Trophoblast cell (in vitro differentiated cells and primary cell): ENCODE measurements at regions not wholly inside any gene's neighbourhood (a gene's known extent, or its start where the extent isn't known, plus 50 kb on each side); places are given as distances from the start of the nearest gene placed in this dataset.

Source experiments
- DNase-seq, 2 donors: peaks; one replicate each; pipeline ENCODE4 v3.0.0-alpha.2; 2016
- H2AFZ ChIP-seq: 2 replicates; pipeline ENCODE4 v1.6.1; 2013; ENCODE audit warnings: low read length, moderate library complexity, mild to moderate bottlenecking; ENCODE audit not compliant: insufficient read depth, poor library complexity
- H2AK5ac ChIP-seq: 2 replicates; pipeline ENCODE4 v1.6.1; 2013; ENCODE audit warnings: mild to moderate bottlenecking, low read length
- H2BK120ac ChIP-seq: 2 replicates; pipeline ENCODE4 v1.6.1; 2013; ENCODE audit warnings: low read length, mild to moderate bottlenecking, moderate library complexity; ENCODE audit not compliant: insufficient read depth, poor library complexity
- H2BK12ac ChIP-seq: 2 replicates; pipeline ENCODE4 v1.6.1; 2013; ENCODE audit warnings: mild to moderate bottlenecking, low read length, moderate library complexity
- H2BK5ac ChIP-seq: 2 replicates; pipeline ENCODE4 v1.6.1; 2013; ENCODE audit warnings: low read length, low read depth, moderate library complexity, mild to moderate bottlenecking; ENCODE audit not compliant: poor library complexity
- H3K14ac ChIP-seq: 2 replicates; pipeline ENCODE4 v1.6.1; 2013; ENCODE audit warnings: mild to moderate bottlenecking, low read length
- H3K18ac ChIP-seq: 2 replicates; pipeline ENCODE4 v1.6.1; 2013; ENCODE audit warnings: mild to moderate bottlenecking, low read length
- H3K23ac ChIP-seq: 2 replicates; pipeline ENCODE4 v1.6.1; 2013; ENCODE audit warnings: low read length
- H3K27ac ChIP-seq: 2 replicates; pipeline ENCODE4 v1.5.1; 2013; ENCODE audit warnings: low read depth, mild to moderate bottlenecking, inconsistent platforms, low read length, moderate library complexity
- H3K27me3 ChIP-seq: 2 replicates; pipeline ENCODE4 v1.6.1; 2013; ENCODE audit warnings: inconsistent platforms, mild to moderate bottlenecking, low read length, moderate library complexity; ENCODE audit not compliant: insufficient read depth
- H3K36me3 ChIP-seq, 2 experiments: 1 replicate in 1 of 2; 2 replicates in 1 of 2; pipeline ENCODE4 v1.6.1; 2013; ENCODE audit warnings: low read length in 2 of 2, mild to moderate bottlenecking in 2 of 2, moderate library complexity in 1 of 2; ENCODE audit not compliant: insufficient read depth in 2 of 2, control insufficient read depth in 1 of 2
- H3K4ac ChIP-seq: 2 replicates; pipeline ENCODE4 v1.6.1; 2013; ENCODE audit warnings: low read depth, mild to moderate bottlenecking, low read length, moderate library complexity
- H3K4me1 ChIP-seq, 2 experiments: 1 replicate in 1 of 2; 2 replicates in 1 of 2; pipeline ENCODE4 v1.6.1; 2013; ENCODE audit warnings: low read length in 2 of 2, mild to moderate bottlenecking in 2 of 2, moderate library complexity in 1 of 2; ENCODE audit not compliant: insufficient read depth in 2 of 2, control insufficient read depth in 1 of 2
- H3K4me2 ChIP-seq: 2 replicates; pipeline ENCODE4 v1.6.1; 2013; ENCODE audit warnings: inconsistent platforms, mild to moderate bottlenecking, low read length, moderate library complexity
- H3K4me3 ChIP-seq: 2 replicates; pipeline ENCODE4 v1.5.1; 2013; ENCODE audit warnings: mild to moderate bottlenecking, low read depth, low read length, inconsistent platforms
- H3K79me1 ChIP-seq: one replicate; pipeline ENCODE4 v1.6.1; 2013; ENCODE audit warnings: low read length
- H3K79me2 ChIP-seq: 2 replicates; pipeline ENCODE4 v1.6.1; 2013; ENCODE audit warnings: low read length, mild to moderate bottlenecking; ENCODE audit not compliant: control insufficient read depth, insufficient read depth, poor library complexity
- H3K9ac ChIP-seq: 2 replicates; pipeline ENCODE4 v1.6.1; 2013; ENCODE audit warnings: mild to moderate bottlenecking, low read length
- H3K9me3 ChIP-seq: 2 replicates; pipeline ENCODE4 v1.6.1; 2013; ENCODE audit warnings: low read depth, mild to moderate bottlenecking, control low read depth, inconsistent platforms, low read length; ENCODE audit not compliant: insufficient read depth
- H4K12ac ChIP-seq: 2 replicates; pipeline ENCODE4 v1.6.1; 2013; ENCODE audit warnings: low read depth, mild to moderate bottlenecking, low read length, moderate library complexity
- H4K8ac ChIP-seq: 2 replicates; pipeline ENCODE4 v1.6.1; 2013; ENCODE audit warnings: low read depth, mild to moderate bottlenecking, low read length, moderate library complexity
- H4K91ac ChIP-seq: one replicate; pipeline ENCODE4 v1.6.1; 2013; ENCODE audit warnings: low read depth, mild to moderate bottlenecking, low read length, moderate library complexity
- WGBS: extraction: QIAGEN DNeasy Blood & Tissue Kit; methylation state at CpG from one replicate; pipeline ENCODE4 v1.1.7; 2013; ENCODE audit warnings: missing lambda C conversion rate; ENCODE audit not compliant: insufficient read length, insufficient coverage; ENCODE audit errors: extremely low coverage; 5-methylcytosine and 5-hydroxymethylcytosine counted together

GRCh38 chr2:19114126-19114525 lies 244.3 kb downstream of the OSR1 start:
- Histone ChIP-seq H3K23ac (no peak overlapping the region), H3K4me3 (no peak overlapping the region), H3K27me3 (no peaks in the 10 kb centered on the region), H3K18ac (no peak overlapping the region), H2AK5ac (no peak overlapping the region), H3K4me2 (no peak overlapping the region), H4K8ac (no peak overlapping the region), H4K12ac (no peak overlapping the region), H2BK5ac (no peak overlapping the region), H2AFZ (no peak overlapping the region), H3K9me3 (peaks cover 2% of the 10 kb centered on the region), H3K4ac (no peak overlapping the region), H4K91ac (no peak overlapping the region), H2BK120ac (no peak overlapping the region), H3K27ac (no peak overlapping the region), H3K79me1 (no peaks in the 10 kb centered on the region), H3K14ac (no peak overlapping the region), H3K36me3 (no peaks in the 10 kb centered on the region), H3K79me2 (no peaks in the 10 kb centered on the region), H3K9ac (no peak overlapping the region), H3K4me1 (no peaks in the 10 kb centered on the region), H2BK12ac (no peak overlapping the region)
- no peak for DNase-seq
- no CpG with 5 or more reads among the region's 1 CpG for WGBS

GRCh38 chr2:19111354-19111753 lies 247.1 kb downstream of the OSR1 start:
- no peak overlapping the region for H3K14ac ChIP-seq
- H4K8ac ChIP-seq: no peak overlapping the region
- H2BK120ac ChIP-seq: no peak overlapping the region
- no peak overlapping the region for H3K4me3 ChIP-seq
- no peak overlapping the region for H2BK5ac ChIP-seq
- H2BK12ac ChIP-seq: no peak overlapping the region
- no peaks in the 10 kb centered on the region for H3K36me3 ChIP-seq
- no peak overlapping the region for H4K12ac ChIP-seq
- H3K4me1 ChIP-seq: no peaks in the 10 kb centered on the region
- no peak overlapping the region for H3K27ac ChIP-seq
- no CpG with 5 or more reads among the region's 3 CpGs for WGBS
- H3K4me2 ChIP-seq: no peak overlapping the region
- H3K9ac ChIP-seq: no peak overlapping the region
- H3K79me2 ChIP-seq: no peaks in the 10 kb centered on the region
- no peak for DNase-seq
- no peak overlapping the region for H2AK5ac ChIP-seq
- H3K23ac ChIP-seq: no peak overlapping the region
- H3K18ac ChIP-seq: no peak overlapping the region
- no peak overlapping the region for H2AFZ ChIP-seq
- H4K91ac ChIP-seq: no peak overlapping the region
- H3K27me3 ChIP-seq: no peaks in the 10 kb centered on the region
- no peak overlapping the region for H3K4ac ChIP-seq
- no peaks in the 10 kb centered on the region for H3K79me1 ChIP-seq
- no peaks in the 10 kb centered on the region for H3K9me3 ChIP-seq

- no peak overlapping the region for H3K14ac ChIP-seq
- no peak overlapping the region for H3K4ac ChIP-seq
- H3K18ac ChIP-seq: no peak overlapping the region
- H4K91ac ChIP-seq: no peak overlapping the region
- no peak overlapping the region for H4K12ac ChIP-seq
- H2AFZ ChIP-seq: no peak overlapping the region
- H3K27ac ChIP-seq: no peak overlapping the region
- no peak overlapping the region for H4K8ac ChIP-seq
- no peak for DNase-seq
- H3K23ac ChIP-seq: no peak overlapping the region
- no peak overlapping the region for H2BK5ac ChIP-seq
- H3K9ac ChIP-seq: no peak overlapping the region
- no peak overlapping the region for H2BK120ac ChIP-seq
- no peaks in the 10 kb centered on the region for H3K79me2 ChIP-seq
- no peaks in the 10 kb centered on the region for H3K9me3 ChIP-seq
- H3K4me1 ChIP-seq: peaks cover 0 to under 1% of the 10 kb centered on the region in 2 experiments
- H3K4me2 ChIP-seq: no peak overlapping the region
- H3K4me3 ChIP-seq: no peak overlapping the region
- H3K79me1 ChIP-seq: no peaks in the 10 kb centered on the region
- no peak overlapping the region for H2BK12ac ChIP-seq
- no CpG with 5 or more reads among the region's 5 CpGs for WGBS
- H3K27me3 ChIP-seq: no peaks in the 10 kb centered on the region
- no peak overlapping the region for H2AK5ac ChIP-seq
- H3K36me3 ChIP-seq: no peaks in the 10 kb centered on the region
These were observed 248.9 kb downstream of the OSR1 start for GRCh38 chr2:19109518-19109917.

GRCh38 chr2:19106376-19106775 lies 252.0 kb downstream of the OSR1 start:
- DNase-seq: no peak
- H2AK5ac ChIP-seq: no peak overlapping the region
- H2BK5ac ChIP-seq: no peak overlapping the region
- no peak overlapping the region for H3K14ac ChIP-seq
- no peaks in the 10 kb centered on the region for H3K79me1 ChIP-seq
- no peak overlapping the region for H3K18ac ChIP-seq
- no peak overlapping the region for H3K23ac ChIP-seq
- whole genome bisulfite sequencing: no CpG with 5 or more reads among the region's 1 CpG
- no peak overlapping the region for H2BK12ac ChIP-seq
- H3K9ac ChIP-seq: no peak overlapping the region
- no peaks in the 10 kb centered on the region for H3K27me3 ChIP-seq
- H3K4me2 ChIP-seq: no peak overlapping the region
- H3K4me1 ChIP-seq: peaks cover 0 to 2% of the 10 kb centered on the region in 2 experiments
- no peak overlapping the region for H3K4ac ChIP-seq
- H4K12ac ChIP-seq: no peak overlapping the region
- no peak overlapping the region for H3K4me3 ChIP-seq
- no peaks in the 10 kb centered on the region for H3K36me3 ChIP-seq
- H3K79me2 ChIP-seq: no peaks in the 10 kb centered on the region
- no peak overlapping the region for H2AFZ ChIP-seq
- no peak overlapping the region for H4K8ac ChIP-seq
- H4K91ac ChIP-seq: no peak overlapping the region
- H3K27ac ChIP-seq: no peak overlapping the region
- no peaks in the 10 kb centered on the region for H3K9me3 ChIP-seq
- H2BK120ac ChIP-seq: no peak overlapping the region
